H1 (cell line): ENCODE measurements at regions not wholly inside any gene's neighbourhood (a gene's known extent, or its start where the extent isn't known, plus 50 kb on each side); places are given as distances from the start of the nearest gene placed in this dataset.

ENCODE experiments used
- CTCF ChIA-PET: fragments of 300-600 bp; sonication (Branson Sonifier 250); formaldehyde crosslinking; loops from one replicate; lab custom pipeline; 2021; ENCODE audit not compliant: partially characterized antibody; lab: Charles Lee
- POLR2A ChIA-PET: fragments of 300-600 bp; sonication (Branson Sonifier 250); formaldehyde crosslinking; loops from one replicate; lab custom pipeline; 2021; ENCODE audit warnings: inconsistent platforms; ENCODE audit not compliant: partially characterized antibody; lab: Charles Lee
- DNase-seq, 2 experiments: peaks; one replicate each; pipeline versions ENCODE4 v3.0.0 to v3.0.0-alpha.2; 2010 to 2022; ENCODE audit warnings: low spot score in 2 of 2, low read depth in 1 of 2, mixed read lengths in 1 of 2
- FAIRE-seq: peaks from 2 replicates; lab custom pipeline; 2011; peaks lifted over from hg19 to GRCh38; lab: Jason Lieb, UNC
- H2AFZ ChIP-seq: 2 replicates; pipeline ENCODE4 v1.8.1; 2012; ENCODE audit warnings: low read length, inconsistent platforms
- H2AK5ac ChIP-seq: 2 replicates; pipeline ENCODE4 v1.6.1; 2013; ENCODE audit warnings: low read depth, low read length
- H2BK120ac ChIP-seq: replicated peaks from 2 replicates; pipeline ENCODE3; 2013; ENCODE audit warnings: low read depth, low read length, inconsistent platforms
- H2BK12ac ChIP-seq: 2 replicates; pipeline ENCODE4 v1.6.1; 2013; ENCODE audit warnings: low read depth, low read length
- H2BK15ac ChIP-seq: 2 replicates; pipeline ENCODE4 v1.6.1; 2013; ENCODE audit warnings: low read length
- H2BK20ac ChIP-seq: 2 replicates; pipeline ENCODE4 v1.6.1; 2013; ENCODE audit warnings: low read length
- H2BK5ac ChIP-seq: 2 replicates; pipeline ENCODE4 v1.6.1; 2013; ENCODE audit warnings: low read depth, low read length
- H3K14ac ChIP-seq: 2 replicates; pipeline ENCODE4 v1.6.1; 2013; ENCODE audit warnings: inconsistent platforms; ENCODE audit not compliant: insufficient read length
- H3K18ac ChIP-seq: 2 replicates; pipeline ENCODE4 v1.6.1; 2013; ENCODE audit warnings: low read length; ENCODE audit errors: extremely low read depth
- H3K23ac ChIP-seq: 2 replicates; pipeline ENCODE4 v1.6.1; 2013; ENCODE audit warnings: inconsistent platforms; ENCODE audit not compliant: insufficient read length
- H3K23me2 ChIP-seq: 2 replicates; pipeline ENCODE4 v1.6.1; 2013; ENCODE audit warnings: low read depth, low read length
- H3K27ac ChIP-seq: 2 replicates; pipeline ENCODE4 v1.6.1; 2011; ENCODE audit warnings: low read depth, low read length, inconsistent platforms
- H3K27me3 ChIP-seq, 4 experiments: replicated peaks in 1 of 4; 1 replicate in 1 of 4; 2 replicates in 3 of 4; pipeline versions ENCODE4 v1.6.1 to v1.8.1; 2011 to 2013; ENCODE audit warnings: low read length in 3 of 4, mild to moderate bottlenecking in 3 of 4, inconsistent platforms in 2 of 4, mixed read lengths in 2 of 4, moderate library complexity in 1 of 4; ENCODE audit not compliant: control insufficient read depth in 3 of 4, insufficient read depth in 3 of 4; ENCODE audit errors: extremely low read depth in 1 of 4
- H3K36me3 ChIP-seq, 4 experiments: 2 replicates each; pipeline versions ENCODE4 v1.6.1 to v1.8.1; 2011 to 2013; ENCODE audit warnings: mild to moderate bottlenecking in 4 of 4, low read length in 3 of 4, moderate library complexity in 2 of 4, control low read depth in 1 of 4, inconsistent platforms in 1 of 4; ENCODE audit not compliant: insufficient read depth in 4 of 4, control insufficient read depth in 2 of 4
- H3K4ac ChIP-seq: replicated peaks from 2 replicates; pipeline ENCODE3; 2013; ENCODE audit warnings: low read length, low read depth, mixed read lengths, inconsistent platforms; ENCODE audit not compliant: insufficient read length
- H3K4me1 ChIP-seq, 4 experiments: replicated peaks in 1 of 4; 1 replicate in 1 of 4; 2 replicates in 3 of 4; pipeline versions ENCODE4 v1.6.1 to v1.8.1; 2011 to 2013; ENCODE audit warnings: low read length in 3 of 4, inconsistent platforms in 2 of 4, mixed read lengths in 1 of 4; ENCODE audit not compliant: insufficient read depth in 4 of 4, control insufficient read depth in 3 of 4
- H3K4me2 ChIP-seq, 2 experiments: 2 replicates each; pipeline versions ENCODE4 v1.6.1 to v1.8.1; 2011 to 2013; ENCODE audit warnings: low read depth in 2 of 2, low read length in 2 of 2, control low read depth in 1 of 2, inconsistent platforms in 1 of 2, mild to moderate bottlenecking in 1 of 2; ENCODE audit not compliant: insufficient read depth in 1 of 2
- H3K4me3 ChIP-seq, 4 experiments: fragments of 200-600, 300-600 bp in 1 of 4; sonication (generic), shearing (Covaris generic), sonication (Bioruptor Twin) in 1 of 4; 2 replicates each; pipeline versions ENCODE4 v1.5.1 to v1.8.1; 2011 to 2016; ENCODE audit warnings: low read length in 4 of 4, low read depth in 3 of 4, control low read depth in 2 of 4, inconsistent platforms in 2 of 4, mild to moderate bottlenecking in 2 of 4, mixed read lengths in 1 of 4, moderate library complexity in 1 of 4; ENCODE audit not compliant: insufficient read depth in 2 of 4; ENCODE audit errors: extremely low read depth in 1 of 4
- H3K56ac ChIP-seq: replicated peaks from 2 replicates; pipeline ENCODE3; 2013; ENCODE audit warnings: low read depth, mild to moderate bottlenecking, mixed read lengths, low read length, inconsistent platforms; ENCODE audit not compliant: insufficient read length
- H3K79me1 ChIP-seq: 2 replicates; pipeline ENCODE4 v1.6.1; 2013; ENCODE audit warnings: low read depth, low read length, control low read depth
- H3K79me2 ChIP-seq, 2 experiments: 2 replicates each; pipeline versions ENCODE4 v1.6.1 to v1.8.1; 2012 to 2013; ENCODE audit warnings: low read length in 2 of 2, mild to moderate bottlenecking in 2 of 2, inconsistent platforms in 1 of 2; ENCODE audit not compliant: insufficient read depth in 2 of 2, control insufficient read depth in 1 of 2
- H3K9ac ChIP-seq, 4 experiments: replicated peaks in 1 of 4; 1 replicate in 1 of 4; 2 replicates in 3 of 4; pipeline versions ENCODE4 v1.6.1 to v1.8.1; 2011 to 2013; ENCODE audit warnings: low read depth in 3 of 4, low read length in 3 of 4, control low read depth in 2 of 4, mild to moderate bottlenecking in 2 of 4, moderate library complexity in 2 of 4, inconsistent platforms in 1 of 4; ENCODE audit errors: extremely low read depth in 1 of 4
- H3K9me3 ChIP-seq, 2 experiments: 2 replicates each; pipeline versions ENCODE4 v1.6.1 to v1.8.1; 2012 to 2013; ENCODE audit warnings: mild to moderate bottlenecking in 2 of 2, moderate library complexity in 2 of 2, control low read depth in 1 of 2, inconsistent platforms in 1 of 2, low read depth in 1 of 2, low read length in 1 of 2, mixed read lengths in 1 of 2; ENCODE audit not compliant: insufficient read depth in 2 of 2
- H4K20me1 ChIP-seq, 2 experiments: replicated peaks in 1 of 2; 2 replicates each; pipeline versions ENCODE3 to v1.8.1; 2011 to 2013; ENCODE audit warnings: inconsistent platforms in 2 of 2, low read length in 2 of 2, mild to moderate bottlenecking in 1 of 2; ENCODE audit not compliant: insufficient read depth in 2 of 2, control insufficient read depth in 1 of 2
- H4K5ac ChIP-seq: 2 replicates; pipeline ENCODE4 v1.6.1; 2013; ENCODE audit warnings: low read length, low read depth, mixed read lengths, inconsistent platforms; ENCODE audit not compliant: insufficient read length
- H4K8ac ChIP-seq: 2 replicates; pipeline ENCODE4 v1.8.0; 2013; ENCODE audit warnings: mild to moderate bottlenecking, moderate library complexity, low read length, inconsistent platforms; ENCODE audit not compliant: insufficient read depth; ENCODE audit errors: extremely low read depth
- H4K91ac ChIP-seq: replicated peaks from 2 replicates; pipeline ENCODE3; 2013; ENCODE audit warnings: low read length, mixed read lengths, inconsistent platforms; ENCODE audit not compliant: insufficient read length
- CHD7 ChIP-seq: fragments of 300-600 bp; sonication (generic); IDR thresholded peaks from 2 replicates; pipeline ENCODE4 v1.7.1; 2012; ENCODE audit warnings: low read length, moderate library complexity, mild to moderate bottlenecking, inconsistent platforms; ENCODE audit not compliant: insufficient replicate concordance
- WGBS, 2 experiments: shearing (Covaris generic) in 1 of 2; methylation state at CpG; one replicate each; pipeline versions ENCODE4 v1.1.6 to v1.1.7; 2013 to 2015; ENCODE audit warnings: low lambda C conversion rate in 2 of 2, mixed read lengths in 2 of 2, inconsistent platforms in 1 of 2, low coverage in 1 of 2, missing lambda C conversion rate in 1 of 2; ENCODE audit not compliant: insufficient replicate concordance in 2 of 2, insufficient coverage in 1 of 2, insufficient read length in 1 of 2; ENCODE audit errors: extremely low coverage in 1 of 2, missing lambda C conversion rate in 1 of 2; 5-methylcytosine and 5-hydroxymethylcytosine counted together

DNA sequence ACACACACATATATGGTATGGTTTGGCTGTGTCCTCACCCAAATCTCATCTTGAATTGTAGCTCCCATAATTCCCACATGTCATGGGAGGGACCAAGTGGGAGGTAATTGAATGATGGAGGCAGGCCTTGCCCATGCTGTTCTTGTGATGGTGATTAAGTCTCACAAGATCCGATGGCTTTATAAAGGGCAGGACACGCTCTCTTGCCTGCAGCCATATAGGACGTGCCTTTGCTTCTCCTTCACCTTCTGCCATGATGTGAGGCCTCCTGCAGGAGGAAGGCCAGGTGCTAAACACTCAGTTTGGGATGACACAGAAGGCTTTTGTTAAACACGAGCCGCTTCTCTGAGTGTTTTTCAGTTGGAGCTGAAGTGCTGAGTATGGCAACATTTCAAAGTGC lies 205.3 kb upstream of the KLF6 start:
- H3K9ac ChIP-seq: no peak overlapping the region
- H2BK120ac ChIP-seq: no peak overlapping the region
- H3K27me3 ChIP-seq: no peaks in the 10 kb centered on the region
- no peak overlapping the region for H2BK12ac ChIP-seq
- no peaks in the 10 kb centered on the region for H3K9me3 ChIP-seq
- 96% methylated on average over 5 of the region's 5 CpGs; no CpG with 5 or more reads in 1 of the 2 experiments for WGBS, 2 experiments
- no peak overlapping the region for H4K5ac ChIP-seq
- H2BK20ac ChIP-seq: no peak overlapping the region
- H3K18ac ChIP-seq: no peak overlapping the region
- H3K4me1 ChIP-seq: no peaks in the 10 kb centered on the region
- no peaks in the 10 kb centered on the region for H4K20me1 ChIP-seq
- no peak overlapping the region for H2BK5ac ChIP-seq
- H3K79me1 ChIP-seq: no peaks in the 10 kb centered on the region
- no peaks in the 10 kb centered on the region for H3K79me2 ChIP-seq
- no peaks in the 10 kb centered on the region for H3K23me2 ChIP-seq
- CTCF ChIA-PET: no interaction called here
- H3K36me3 ChIP-seq: no peaks in the 10 kb centered on the region
- POLR2A ChIA-PET: no interaction called here
- H3K4me3 ChIP-seq: no peak overlapping the region
- H4K8ac ChIP-seq: no peak overlapping the region
- H2BK15ac ChIP-seq: no peak overlapping the region
- H3K4ac ChIP-seq: no peak overlapping the region
- no peak overlapping the region for H3K27ac ChIP-seq
- no peak overlapping the region for H3K14ac ChIP-seq
- no peak overlapping the region for H4K91ac ChIP-seq
- no peak overlapping the region for H3K56ac ChIP-seq
- H2AFZ ChIP-seq: no peak overlapping the region
- no peak for FAIRE-seq
- no peak overlapping the region for H3K4me2 ChIP-seq
- DNase-seq: no peak
- no peak overlapping the region for H3K23ac ChIP-seq
- no peak overlapping the region for H2AK5ac ChIP-seq
- no peak for TF ChIP-seq CHD7
